WTC11 (cell line): ENCODE measurements at regions not wholly inside any gene's neighbourhood (a gene's known extent, or its start where the extent isn't known, plus 50 kb on each side); places are given as distances from the start of the nearest gene placed in this dataset.

Experiments
- ATAC-seq: fragments of 200-7000 bp; cut with Tn5 transposase; 2 replicates; pipeline ENCODE4 v1.10.0; 2021; ENCODE audit warnings: mild to moderate bottlenecking, moderate library complexity
- CTCF ChIA-PET: fragments of 300-600 bp; sonication (Branson Sonifier 250); formaldehyde crosslinking; loops from one replicate; lab custom pipeline; 2021; ENCODE audit warnings: antibody characterized with exemption; lab: Charles Lee
- POLR2A ChIA-PET: fragments of 350-600 bp; sonication (Branson Sonifier 250); formaldehyde crosslinking; loops from one replicate; lab custom pipeline; 2021; ENCODE audit warnings: antibody characterized with exemption; lab: Charles Lee
- DNase-seq: peaks from one replicate; pipeline ENCODE4 v3.0.0; 2021; ENCODE audit warnings: low spot score
- H3K27ac Mint-ChIP-seq: 2 replicates; pipeline ENCODE4 v1.8.0; 2021; ENCODE audit warnings: mixed read lengths
- H3K27me3 Mint-ChIP-seq: 2 replicates; pipeline ENCODE4 v1.8.0; 2021; ENCODE audit warnings: low read depth, mild to moderate bottlenecking, moderate library complexity, mixed read lengths
- H3K36me3 Mint-ChIP-seq: 2 replicates; pipeline ENCODE4 v1.8.0; 2021; ENCODE audit warnings: mixed read lengths
- H3K4me1 Mint-ChIP-seq: 2 replicates; pipeline ENCODE4 v1.8.0; 2022; ENCODE audit warnings: mixed read lengths
- H3K4me3 Mint-ChIP-seq: 2 replicates; pipeline ENCODE4 v1.8.0; 2021; ENCODE audit warnings: mild to moderate bottlenecking, moderate library complexity, mixed read lengths
- H3K9me3 Mint-ChIP-seq: 2 replicates; pipeline ENCODE4 v1.8.0; 2021; ENCODE audit warnings: mixed read lengths
- ESRRA ChIP-seq: sonication (generic); formaldehyde crosslinking; IDR thresholded peaks from 2 replicates; pipeline ENCODE4 v1.8.1; 2022; ENCODE audit warnings: mild to moderate bottlenecking, missing genetic modification reagents, borderline replicate concordance
- HMGXB4 ChIP-seq: sonication (generic); formaldehyde crosslinking; IDR thresholded peaks from 2 replicates; pipeline ENCODE4 v1.8.1; 2023; ENCODE audit warnings: mild to moderate bottlenecking, moderate library complexity, missing genetic modification reagents
- KAT7 ChIP-seq: sonication (generic); formaldehyde crosslinking; IDR thresholded peaks from 2 replicates; pipeline ENCODE4 v1.8.1; 2023; ENCODE audit warnings: missing genetic modification reagents, mild to moderate bottlenecking, borderline replicate concordance
- NFE2L1 ChIP-seq: sonication (generic); formaldehyde crosslinking; IDR thresholded peaks from 2 replicates; pipeline ENCODE4 v1.8.1; 2023; ENCODE audit warnings: missing genetic modification reagents
- NFYB ChIP-seq: sonication (generic); formaldehyde crosslinking; conservative IDR thresholded peaks from 2 replicates; pipeline ENCODE4 v1.8.0; 2022; ENCODE audit warnings: low read depth, missing genetic modification reagents
- NR1H2 ChIP-seq: sonication (generic); formaldehyde crosslinking; IDR thresholded peaks from 2 replicates; pipeline ENCODE4 v1.9.0; 2021; ENCODE audit warnings: mild to moderate bottlenecking, moderate library complexity, missing genetic modification reagents
- RELA ChIP-seq: sonication (generic); formaldehyde crosslinking; IDR thresholded peaks from 2 replicates; pipeline ENCODE4 v1.8.1; 2022; ENCODE audit warnings: missing genetic modification reagents, mild to moderate bottlenecking, borderline replicate concordance
- STAT6 ChIP-seq: sonication (generic); formaldehyde crosslinking; conservative IDR thresholded peaks from 2 replicates; pipeline ENCODE4 v1.8.1; 2023; ENCODE audit warnings: mild to moderate bottlenecking, low read depth, missing genetic modification reagents, moderate library complexity
- TCF7 ChIP-seq: sonication (generic); formaldehyde crosslinking; IDR thresholded peaks from 2 replicates; pipeline ENCODE4 v1.8.0; 2022; ENCODE audit warnings: mild to moderate bottlenecking, low read depth, missing genetic modification reagents, moderate library complexity
- TEAD1 ChIP-seq: sonication (generic); formaldehyde crosslinking; IDR thresholded peaks from 2 replicates; pipeline ENCODE4 v1.8.0; 2022; ENCODE audit warnings: mild to moderate bottlenecking, missing genetic modification reagents
- TEAD4 ChIP-seq: sonication (generic); formaldehyde crosslinking; IDR thresholded peaks from 2 replicates; pipeline ENCODE4 v1.8.0; 2022; ENCODE audit warnings: mild to moderate bottlenecking, missing genetic modification reagents
- USF2 ChIP-seq: sonication (generic); formaldehyde crosslinking; IDR thresholded peaks from 2 replicates; pipeline ENCODE4 v1.8.1; 2023; ENCODE audit warnings: mild to moderate bottlenecking, missing genetic modification reagents, moderate library complexity
- ZNF138 ChIP-seq: sonication (generic); formaldehyde crosslinking; conservative IDR thresholded peaks from 2 replicates; pipeline ENCODE4 v1.8.1; 2022; ENCODE audit warnings: mild to moderate bottlenecking, moderate library complexity, missing genetic modification reagents
- ZNF317 ChIP-seq: sonication (generic); formaldehyde crosslinking; IDR thresholded peaks from 2 replicates; pipeline ENCODE4 v1.8.1; 2023; ENCODE audit warnings: low read depth, mild to moderate bottlenecking, moderate library complexity, missing genetic modification reagents, borderline replicate concordance
- ZNF396 ChIP-seq: fragments of 250-450 bp; sonication (Bioruptor Pico); IDR thresholded peaks from 2 replicates; pipeline ENCODE4 v1.8.0; 2021; ENCODE audit warnings: mild to moderate bottlenecking, moderate library complexity, borderline replicate concordance
- ZNF416 ChIP-seq: fragments of 250-450 bp; sonication (Bioruptor Pico); IDR thresholded peaks from 2 replicates; pipeline ENCODE4 v1.9.0; 2021; ENCODE audit warnings: mild to moderate bottlenecking, inconsistent platforms
- ZNF423 ChIP-seq: fragments of 250-450 bp; sonication (Bioruptor Pico); IDR thresholded peaks from 2 replicates; pipeline ENCODE4 v2.1.2; 2022; ENCODE audit warnings: mild to moderate bottlenecking, moderate library complexity
- ZNF425 ChIP-seq: fragments of 250-450 bp; sonication (Bioruptor Pico); conservative IDR thresholded peaks from 2 replicates; pipeline ENCODE4 v1.9.0; 2021; ENCODE audit warnings: mild to moderate bottlenecking
- TF ChIP-seq, protein P1 (sequence below): fragments of 250-450 bp; sonication (Bioruptor Pico); IDR thresholded peaks from 2 replicates; pipeline ENCODE4 v1.9.0; 2021; ENCODE audit warnings: mild to moderate bottlenecking
- TF ChIP-seq, protein P2 (sequence below): sonication (generic); formaldehyde crosslinking; IDR thresholded peaks from 2 replicates; pipeline ENCODE4 v1.8.0; 2022; ENCODE audit warnings: mild to moderate bottlenecking, missing genetic modification reagents
- TF ChIP-seq, protein P3 (sequence below): sonication (generic); formaldehyde crosslinking; conservative IDR thresholded peaks from 2 replicates; pipeline ENCODE4 v1.8.1; 2022; ENCODE audit warnings: mild to moderate bottlenecking, missing genetic modification reagents
- TF ChIP-seq, protein P4 (sequence below): sonication (generic); formaldehyde crosslinking; IDR thresholded peaks from 2 replicates; pipeline ENCODE4 v1.8.0; 2022; ENCODE audit warnings: mild to moderate bottlenecking, missing genetic modification reagents

GRCh38 chr12:92601176-92601575 is 101.6 kb upstream of the PLEKHG7 start:
- H3K27me3 Mint-ChIP-seq, result no peaks in the 10 kb centered on the region; the same call in 1 of the 2 replicates
- H3K4me3 Mint-ChIP-seq, result no peak overlapping the region
- H3K27ac Mint-ChIP-seq, result no peak overlapping the region
- ChIA-PET POLR2A (no interaction called here), CTCF (no interaction called here)
- DNase-seq, result no peak
- peaks cover 35% of the 10 kb centered on the region for H3K36me3 Mint-ChIP-seq
- H3K9me3 Mint-ChIP-seq, result peaks cover 58% of the 10 kb centered on the region
- ATAC-seq, result no peak
- TF ChIP-seq ZNF138 (no peak), TEAD4 (CRISPR knock-in tag) (no peak), ZNF396 (CRISPR knock-in tag) (no peak), NFE2L1 (CRISPR knock-in tag) (no peak), ESRRA (CRISPR knock-in tag) (no peak), HMGXB4 (CRISPR knock-in tag) (no peak), RELA (CRISPR knock-in tag) (no peak), TCF7 (CRISPR knock-in tag) (no peak), TEAD1 (CRISPR knock-in tag) (no peak), ZNF423 (no peak), ZNF416 (no peak), ZNF317 (CRISPR knock-in tag) (no peak), STAT6 (CRISPR knock-in tag) (no peak), NFYB (CRISPR knock-in tag) (no peak)
- TF ChIP-seq, protein P1, sequence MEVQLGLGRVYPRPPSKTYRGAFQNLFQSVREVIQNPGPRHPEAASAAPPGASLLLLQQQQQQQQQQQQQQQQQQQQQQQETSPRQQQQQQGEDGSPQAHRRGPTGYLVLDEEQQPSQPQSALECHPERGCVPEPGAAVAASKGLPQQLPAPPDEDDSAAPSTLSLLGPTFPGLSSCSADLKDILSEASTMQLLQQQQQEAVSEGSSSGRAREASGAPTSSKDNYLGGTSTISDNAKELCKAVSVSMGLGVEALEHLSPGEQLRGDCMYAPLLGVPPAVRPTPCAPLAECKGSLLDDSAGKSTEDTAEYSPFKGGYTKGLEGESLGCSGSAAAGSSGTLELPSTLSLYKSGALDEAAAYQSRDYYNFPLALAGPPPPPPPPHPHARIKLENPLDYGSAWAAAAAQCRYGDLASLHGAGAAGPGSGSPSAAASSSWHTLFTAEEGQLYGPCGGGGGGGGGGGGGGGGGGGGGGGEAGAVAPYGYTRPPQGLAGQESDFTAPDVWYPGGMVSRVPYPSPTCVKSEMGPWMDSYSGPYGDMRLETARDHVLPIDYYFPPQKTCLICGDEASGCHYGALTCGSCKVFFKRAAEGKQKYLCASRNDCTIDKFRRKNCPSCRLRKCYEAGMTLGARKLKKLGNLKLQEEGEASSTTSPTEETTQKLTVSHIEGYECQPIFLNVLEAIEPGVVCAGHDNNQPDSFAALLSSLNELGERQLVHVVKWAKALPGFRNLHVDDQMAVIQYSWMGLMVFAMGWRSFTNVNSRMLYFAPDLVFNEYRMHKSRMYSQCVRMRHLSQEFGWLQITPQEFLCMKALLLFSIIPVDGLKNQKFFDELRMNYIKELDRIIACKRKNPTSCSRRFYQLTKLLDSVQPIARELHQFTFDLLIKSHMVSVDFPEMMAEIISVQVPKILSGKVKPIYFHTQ (CRISPR knock-in tag), result no peak
- TF ChIP-seq, protein P2, sequence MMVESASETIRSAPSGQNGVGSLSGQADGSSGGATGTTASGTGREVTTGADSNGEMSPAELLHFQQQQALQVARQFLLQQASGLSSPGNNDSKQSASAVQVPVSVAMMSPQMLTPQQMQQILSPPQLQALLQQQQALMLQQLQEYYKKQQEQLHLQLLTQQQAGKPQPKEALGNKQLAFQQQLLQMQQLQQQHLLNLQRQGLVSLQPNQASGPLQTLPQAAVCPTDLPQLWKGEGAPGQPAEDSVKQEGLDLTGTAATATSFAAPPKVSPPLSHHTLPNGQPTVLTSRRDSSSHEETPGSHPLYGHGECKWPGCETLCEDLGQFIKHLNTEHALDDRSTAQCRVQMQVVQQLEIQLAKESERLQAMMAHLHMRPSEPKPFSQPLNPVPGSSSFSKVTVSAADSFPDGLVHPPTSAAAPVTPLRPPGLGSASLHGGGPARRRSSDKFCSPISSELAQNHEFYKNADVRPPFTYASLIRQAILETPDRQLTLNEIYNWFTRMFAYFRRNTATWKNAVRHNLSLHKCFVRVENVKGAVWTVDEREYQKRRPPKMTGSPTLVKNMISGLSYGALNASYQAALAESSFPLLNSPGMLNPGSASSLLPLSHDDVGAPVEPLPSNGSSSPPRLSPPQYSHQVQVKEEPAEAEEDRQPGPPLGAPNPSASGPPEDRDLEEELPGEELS (CRISPR knock-in tag), result no peak
- TF ChIP-seq, protein P3, sequence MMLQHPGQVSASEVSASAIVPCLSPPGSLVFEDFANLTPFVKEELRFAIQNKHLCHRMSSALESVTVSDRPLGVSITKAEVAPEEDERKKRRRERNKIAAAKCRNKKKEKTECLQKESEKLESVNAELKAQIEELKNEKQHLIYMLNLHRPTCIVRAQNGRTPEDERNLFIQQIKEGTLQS (CRISPR knock-in tag), result no peak
- H3K4me1 Mint-ChIP-seq, result no peaks in the 10 kb centered on the region

- ChIA-PET CTCF (no interaction called here), POLR2A (no interaction called here)
- Mint-ChIP-seq H3K27ac (no peak overlapping the region), H3K36me3 (peaks cover 35% of the 10 kb centered on the region), H3K27me3 (no peaks in the 10 kb centered on the region; the same call in 1 of the 2 replicates), H3K9me3 (peaks cover 62% of the 10 kb centered on the region), H3K4me3 (no peak overlapping the region), H3K4me1 (no peaks in the 10 kb centered on the region)
- no peak for DNase-seq
- no peak for ATAC-seq
- TF ChIP-seq, protein P4, sequence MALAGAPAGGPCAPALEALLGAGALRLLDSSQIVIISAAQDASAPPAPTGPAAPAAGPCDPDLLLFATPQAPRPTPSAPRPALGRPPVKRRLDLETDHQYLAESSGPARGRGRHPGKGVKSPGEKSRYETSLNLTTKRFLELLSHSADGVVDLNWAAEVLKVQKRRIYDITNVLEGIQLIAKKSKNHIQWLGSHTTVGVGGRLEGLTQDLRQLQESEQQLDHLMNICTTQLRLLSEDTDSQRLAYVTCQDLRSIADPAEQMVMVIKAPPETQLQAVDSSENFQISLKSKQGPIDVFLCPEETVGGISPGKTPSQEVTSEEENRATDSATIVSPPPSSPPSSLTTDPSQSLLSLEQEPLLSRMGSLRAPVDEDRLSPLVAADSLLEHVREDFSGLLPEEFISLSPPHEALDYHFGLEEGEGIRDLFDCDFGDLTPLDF, result no peak
- no peak for TF ChIP-seq NR1H2 (CRISPR knock-in tag)
- TF ChIP-seq ZNF396 (CRISPR knock-in tag), result no peak
- no peak for TF ChIP-seq ZNF425 (CRISPR knock-in tag)
- TF ChIP-seq KAT7 (CRISPR knock-in tag), result no peak
- TF ChIP-seq USF2, result no peak
Measured at GRCh38 chr12:92600052-92600451, 102.7 kb upstream of the PLEKHG7 start.
